ENCODE measurements at regions not wholly inside any gene's neighbourhood (a gene's known extent, or its start where the extent isn't known, plus 50 kb on each side); places are given as distances from the start of the nearest gene placed in this dataset.

GRCh38 chr3:152071924-152072323 lies 196.8 kb upstream of the MBNL1 start:
- Histone ChIP-seq H3K27ac (ENCODE audit: low read length) (no peak overlapping the region), H3K4me1 (ENCODE audit: control insufficient read depth, insufficient read depth, low read length) (no peaks in the 10 kb centered on the region), H3K9me3 (replicated peaks; ENCODE audit: control insufficient read depth, low read depth, low read length) (no peaks in the 10 kb centered on the region), H3K4me3 (ENCODE audit: low read length) (no peak overlapping the region), H3K36me3 (ENCODE audit: control insufficient read depth, insufficient read depth, low read length) (no peaks in the 10 kb centered on the region), H3K27me3 (ENCODE audit: control insufficient read depth, insufficient read depth, low read length) (no peaks in the 10 kb centered on the region)
- no CpG with 5 or more reads among the region's 1 CpG for WGBS (ENCODE audit: insufficient coverage)
- DNase-seq = peak; percentile 16

- WGBS (ENCODE audit: insufficient coverage) = no CpG with 5 or more reads among the region's 6 CpGs
- Histone ChIP-seq H3K27me3 (ENCODE audit: control insufficient read depth, insufficient read depth, low read length) (no peaks in the 10 kb centered on the region), H3K9me3 (replicated peaks; ENCODE audit: control insufficient read depth, low read depth, low read length) (no peaks in the 10 kb centered on the region), H3K4me1 (ENCODE audit: control insufficient read depth, insufficient read depth, low read length) (no peaks in the 10 kb centered on the region), H3K36me3 (ENCODE audit: control insufficient read depth, insufficient read depth, low read length) (no peaks in the 10 kb centered on the region), H3K27ac (ENCODE audit: low read length) (no peak overlapping the region), H3K4me3 (ENCODE audit: low read length) (no peak overlapping the region)
- DNase-seq = peak; percentile 39
Measured at GRCh38 chr3:152073267-152073666, 195.5 kb upstream of the MBNL1 start.

- H3K36me3 ChIP-seq (ENCODE audit: control insufficient read depth, insufficient read depth, low read length) = no peaks in the 10 kb centered on the region
- H3K27me3 ChIP-seq (ENCODE audit: control insufficient read depth, insufficient read depth, low read length) = no peaks in the 10 kb centered on the region
- no peak for DNase-seq
- no peak overlapping the region for H3K4me3 ChIP-seq (ENCODE audit: low read length)
- WGBS (ENCODE audit: insufficient coverage) = no CpG with 5 or more reads among the region's 2 CpGs
- no peak overlapping the region for H3K27ac ChIP-seq (ENCODE audit: low read length)
- H3K4me1 ChIP-seq (ENCODE audit: control insufficient read depth, insufficient read depth, low read length) = no peaks in the 10 kb centered on the region
- no peaks in the 10 kb centered on the region for H3K9me3 ChIP-seq (replicated peaks; ENCODE audit: control insufficient read depth, low read depth, low read length)
Measured at GRCh38 chr3:152076148-152076547, 192.6 kb upstream of the MBNL1 start.

DNA sequence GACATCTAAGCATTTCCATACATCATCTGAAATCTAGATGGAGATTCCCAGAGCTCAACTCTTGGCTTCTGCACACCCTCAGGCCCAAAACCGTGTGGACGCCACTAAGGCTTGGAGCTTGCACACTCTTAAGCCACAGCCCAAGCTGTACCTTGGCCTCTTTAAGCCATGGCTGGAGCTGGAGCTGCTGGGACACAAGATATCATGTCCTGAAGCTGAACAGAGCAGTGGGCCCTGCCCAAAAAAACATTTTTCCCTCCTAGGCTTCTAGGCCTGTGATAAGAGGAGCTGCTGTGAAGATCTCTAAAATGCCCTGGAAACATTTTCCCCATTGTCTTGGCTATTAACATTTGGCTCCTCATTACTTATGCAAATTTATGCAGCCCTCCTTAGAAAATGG lies 188.7 kb upstream of the MBNL1 start:
- H3K9me3 ChIP-seq (replicated peaks; ENCODE audit: control insufficient read depth, low read depth, low read length) = no peaks in the 10 kb centered on the region
- no peaks in the 10 kb centered on the region for H3K4me1 ChIP-seq (ENCODE audit: control insufficient read depth, insufficient read depth, low read length)
- 100% methylated on average over 2 of the region's 2 CpGs for WGBS (ENCODE audit: insufficient coverage)

GRCh38 chr3:152083135-152083534 lies 185.6 kb upstream of the MBNL1 start:
- Histone ChIP-seq H3K27ac (ENCODE audit: low read length) (no peak overlapping the region), H3K4me3 (ENCODE audit: low read length) (no peak overlapping the region), H3K4me1 (ENCODE audit: control insufficient read depth, insufficient read depth, low read length) (no peaks in the 10 kb centered on the region), H3K36me3 (ENCODE audit: control insufficient read depth, insufficient read depth, low read length) (no peaks in the 10 kb centered on the region), H3K9me3 (replicated peaks; ENCODE audit: control insufficient read depth, low read depth, low read length) (no peaks in the 10 kb centered on the region), H3K27me3 (ENCODE audit: control insufficient read depth, insufficient read depth, low read length) (no peaks in the 10 kb centered on the region)
- 83% methylated on average over 2 of the region's 2 CpGs for WGBS (ENCODE audit: insufficient coverage)
- no peak for DNase-seq

More for the DNA sequence above, 188.7 kb upstream of the MBNL1 start:
- H3K27me3 ChIP-seq (ENCODE audit: control insufficient read depth, insufficient read depth, low read length) = no peaks in the 10 kb centered on the region
- no peaks in the 10 kb centered on the region for H3K36me3 ChIP-seq (ENCODE audit: control insufficient read depth, insufficient read depth, low read length)
- no peak overlapping the region for H3K27ac ChIP-seq (ENCODE audit: low read length)
- H3K4me3 ChIP-seq (ENCODE audit: low read length) = no peak overlapping the region
- no peak for DNase-seq

DNA sequence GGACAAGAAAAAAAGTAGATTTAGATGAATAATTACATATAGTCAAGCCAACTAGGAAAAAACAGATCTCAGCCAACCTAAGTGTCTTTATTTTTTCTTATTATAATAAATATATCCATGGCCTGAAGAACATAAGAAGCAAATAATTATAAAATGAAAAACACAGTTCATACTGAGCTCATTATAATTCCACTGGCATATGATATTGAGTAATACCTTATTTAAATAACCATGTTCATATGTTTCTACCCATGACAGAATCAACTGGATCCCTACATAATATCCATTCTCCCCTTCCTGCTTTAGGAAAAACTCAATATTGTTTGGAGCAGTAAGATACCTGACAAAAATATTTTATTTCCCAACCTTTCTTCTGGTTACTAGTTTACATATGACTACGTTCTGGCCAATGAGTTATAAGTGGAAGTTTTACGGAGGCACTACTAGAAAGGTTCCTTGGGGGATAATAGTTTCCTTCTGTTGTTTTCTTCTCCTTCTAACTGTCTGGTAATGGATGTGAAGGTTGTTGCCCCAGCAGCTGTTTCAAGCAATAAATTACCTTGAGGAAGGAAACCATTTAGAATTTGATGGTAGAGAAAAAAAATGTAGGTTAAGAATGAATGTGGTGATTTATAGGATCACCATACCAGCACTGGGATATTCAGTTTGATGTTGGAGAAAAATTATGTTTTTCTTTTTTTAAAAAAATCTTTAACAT lies 184.1 kb upstream of the MBNL1 start:
- no peaks in the 10 kb centered on the region for H3K9me3 ChIP-seq (replicated peaks; ENCODE audit: control insufficient read depth, low read depth, low read length)
- H3K36me3 ChIP-seq (ENCODE audit: control insufficient read depth, insufficient read depth, low read length) = no peaks in the 10 kb centered on the region
- DNase-seq = no peak
- H3K27ac ChIP-seq (ENCODE audit: low read length) = no peak overlapping the region
- no peaks in the 10 kb centered on the region for H3K4me1 ChIP-seq (ENCODE audit: control insufficient read depth, insufficient read depth, low read length)
- WGBS (ENCODE audit: insufficient coverage) = no CpG with 5 or more reads among the region's 2 CpGs
- no peak overlapping the region for H3K4me3 ChIP-seq (ENCODE audit: low read length)
- H3K27me3 ChIP-seq (ENCODE audit: control insufficient read depth, insufficient read depth, low read length) = no peaks in the 10 kb centered on the region

DNA sequence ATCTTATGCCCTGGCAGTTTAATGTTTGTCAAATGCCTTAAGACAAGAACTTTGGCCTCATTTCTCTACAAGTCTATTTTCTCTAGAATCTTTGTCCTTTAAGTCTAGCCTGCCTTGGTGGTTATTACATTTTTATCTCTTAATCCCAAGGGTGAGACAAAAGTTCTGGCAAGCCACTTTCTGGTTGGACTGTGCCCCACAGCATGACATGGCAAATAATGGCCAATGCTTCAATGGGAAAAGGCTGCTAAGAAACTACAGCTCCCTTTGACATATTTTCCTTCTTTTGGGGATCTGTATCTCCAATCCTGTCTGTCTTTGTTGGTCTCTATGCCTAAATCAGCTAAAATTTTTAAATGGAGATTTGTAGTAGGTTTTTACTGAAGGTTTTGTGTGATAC lies 181.6 kb upstream of the MBNL1 start:
- H3K36me3 ChIP-seq (ENCODE audit: control insufficient read depth, insufficient read depth, low read length) = no peaks in the 10 kb centered on the region
- H3K4me3 ChIP-seq (ENCODE audit: low read length) = no peak overlapping the region
- H3K9me3 ChIP-seq (replicated peaks; ENCODE audit: control insufficient read depth, low read depth, low read length) = no peaks in the 10 kb centered on the region
- H3K4me1 ChIP-seq (ENCODE audit: control insufficient read depth, insufficient read depth, low read length) = no peaks in the 10 kb centered on the region
- no peak for DNase-seq
- H3K27ac ChIP-seq (ENCODE audit: low read length) = no peak overlapping the region
- no peaks in the 10 kb centered on the region for H3K27me3 ChIP-seq (ENCODE audit: control insufficient read depth, insufficient read depth, low read length)

DNA sequence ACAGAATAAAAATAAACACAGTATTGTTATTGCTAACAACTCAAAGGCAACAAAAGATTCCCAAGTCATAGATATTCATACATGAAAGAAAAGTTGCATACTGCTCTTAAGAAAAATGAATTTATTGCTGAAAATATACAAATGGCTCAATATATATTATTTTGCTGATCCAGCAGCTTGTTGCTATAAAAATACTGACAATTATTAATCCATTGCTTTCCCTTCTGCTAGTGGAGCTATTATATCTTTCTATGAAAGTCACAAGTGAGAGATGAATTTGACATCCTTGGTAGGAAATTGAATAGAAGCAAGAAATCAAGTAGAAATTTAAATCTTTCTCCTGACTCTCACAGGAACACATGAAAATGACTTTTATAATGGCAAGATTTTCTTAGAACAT lies 179.2 kb upstream of the MBNL1 start:
- H3K36me3 ChIP-seq (ENCODE audit: control insufficient read depth, insufficient read depth, low read length) = no peaks in the 10 kb centered on the region
- no peak overlapping the region for H3K4me3 ChIP-seq (ENCODE audit: low read length)
- no peak for DNase-seq

GRCh38 chr3:152091725-152092124 lies 177.0 kb upstream of the MBNL1 start:
- Histone ChIP-seq H3K9me3 (replicated peaks; ENCODE audit: control insufficient read depth, low read depth, low read length) (no peaks in the 10 kb centered on the region), H3K4me1 (ENCODE audit: control insufficient read depth, insufficient read depth, low read length) (no peaks in the 10 kb centered on the region), H3K36me3 (ENCODE audit: control insufficient read depth, insufficient read depth, low read length) (no peaks in the 10 kb centered on the region), H3K27ac (ENCODE audit: low read length) (no peak overlapping the region), H3K4me3 (ENCODE audit: low read length) (no peak overlapping the region), H3K27me3 (ENCODE audit: control insufficient read depth, insufficient read depth, low read length) (no peaks in the 10 kb centered on the region)
- no peak for DNase-seq
- WGBS (ENCODE audit: insufficient coverage) = no CpG with 5 or more reads among the region's 1 CpG

More for the DNA sequence above, 179.2 kb upstream of the MBNL1 start:
- Histone ChIP-seq H3K4me1 (ENCODE audit: control insufficient read depth, insufficient read depth, low read length) (no peaks in the 10 kb centered on the region), H3K27ac (ENCODE audit: low read length) (no peak overlapping the region), H3K27me3 (ENCODE audit: control insufficient read depth, insufficient read depth, low read length) (no peaks in the 10 kb centered on the region), H3K9me3 (replicated peaks; ENCODE audit: control insufficient read depth, low read depth, low read length) (no peaks in the 10 kb centered on the region)

GRCh38 chr3:152093901-152094300 lies 174.8 kb upstream of the MBNL1 start:
- no peaks in the 10 kb centered on the region for H3K9me3 ChIP-seq (replicated peaks; ENCODE audit: control insufficient read depth, low read depth, low read length)
- H3K36me3 ChIP-seq (ENCODE audit: control insufficient read depth, insufficient read depth, low read length) = no peaks in the 10 kb centered on the region
- no peak for DNase-seq
- no peak overlapping the region for H3K4me3 ChIP-seq (ENCODE audit: low read length)
- H3K27me3 ChIP-seq (ENCODE audit: control insufficient read depth, insufficient read depth, low read length) = no peaks in the 10 kb centered on the region
- H3K4me1 ChIP-seq (ENCODE audit: control insufficient read depth, insufficient read depth, low read length) = no peaks in the 10 kb centered on the region
- no peak overlapping the region for H3K27ac ChIP-seq (ENCODE audit: low read length)

- no peaks in the 10 kb centered on the region for H3K27me3 ChIP-seq (ENCODE audit: control insufficient read depth, insufficient read depth, low read length)
- H3K27ac ChIP-seq (ENCODE audit: low read length) = no peak overlapping the region
- DNase-seq = no peak
- H3K4me3 ChIP-seq (ENCODE audit: low read length) = no peak overlapping the region
- H3K36me3 ChIP-seq (ENCODE audit: control insufficient read depth, insufficient read depth, low read length) = no peaks in the 10 kb centered on the region
- no peaks in the 10 kb centered on the region for H3K9me3 ChIP-seq (replicated peaks; ENCODE audit: control insufficient read depth, low read depth, low read length)
- no peaks in the 10 kb centered on the region for H3K4me1 ChIP-seq (ENCODE audit: control insufficient read depth, insufficient read depth, low read length)
Measured at GRCh38 chr3:152094406-152094805, 174.3 kb upstream of the MBNL1 start.
